IgD-negative memory B cell (primary cell): ENCODE measurements at regions not wholly inside any gene's neighbourhood (a gene's known extent, or its start where the extent isn't known, plus 50 kb on each side); places are given as distances from the start of the nearest gene placed in this dataset.

Experiments used
- H3K27ac Mint-ChIP-seq, 3 donors: one replicate each; pipeline ENCODE4 v1.8.0; 2020 to 2022; ENCODE audit warnings: mild to moderate bottlenecking in 3 of 3, mixed read lengths in 3 of 3, moderate library complexity in 1 of 3
- H3K27me3 Mint-ChIP-seq: one replicate; pipeline ENCODE4 v1.8.0; 2021; ENCODE audit warnings: mixed read lengths
- H3K36me3 Mint-ChIP-seq: one replicate; pipeline ENCODE4 v1.8.0; 2020; ENCODE audit warnings: mild to moderate bottlenecking, mixed read lengths
- H3K4me1 Mint-ChIP-seq, 3 donors: one replicate each; pipeline ENCODE4 v1.8.0; 2020 to 2022; ENCODE audit warnings: mixed read lengths in 3 of 3, mild to moderate bottlenecking in 1 of 3
- H3K4me3 Mint-ChIP-seq, 4 donors: one replicate each; pipeline ENCODE4 v1.8.0; 2020 to 2022; ENCODE audit warnings: mild to moderate bottlenecking in 4 of 4, mixed read lengths in 4 of 4, moderate library complexity in 3 of 4
- H3K9me3 Mint-ChIP-seq, 3 donors: one replicate each; pipeline ENCODE4 v1.8.0; 2020 to 2021; ENCODE audit warnings: mixed read lengths in 3 of 3, mild to moderate bottlenecking in 1 of 3

- H3K36me3 Mint-ChIP-seq, result no peaks in the 10 kb centered on the region
- H3K27me3 Mint-ChIP-seq, result no peaks in the 10 kb centered on the region
- H3K9me3 Mint-ChIP-seq, result peaks cover 0 to 2% (median 0%) of the 10 kb centered on the region in 3 donors
- H3K4me3 Mint-ChIP-seq, result no peak overlapping the region
- H3K27ac Mint-ChIP-seq, result no peak overlapping the region
- no peaks in the 10 kb centered on the region for H3K4me1 Mint-ChIP-seq
These were observed 696.9 kb upstream of the ATXN8OS start for GRCh38 chr13:69410761-69411160.

- Mint-ChIP-seq H3K4me3 (no peak overlapping the region), H3K27ac (no peak overlapping the region), H3K9me3 (peaks cover 2 to 12% (median 2%) of the 10 kb centered on the region in 3 donors), H3K27me3 (no peaks in the 10 kb centered on the region), H3K4me1 (no peaks in the 10 kb centered on the region), H3K36me3 (no peaks in the 10 kb centered on the region)
These were observed 715.9 kb upstream of the ATXN8OS start for GRCh38 chr13:69391756-69392155.

- no peak overlapping the region for H3K27ac Mint-ChIP-seq
- H3K27me3 Mint-ChIP-seq, result no peaks in the 10 kb centered on the region
- peaks cover 0 to 12% (median 2%) of the 10 kb centered on the region in 3 donors for H3K9me3 Mint-ChIP-seq
- no peak overlapping the region for H3K4me3 Mint-ChIP-seq
- no peaks in the 10 kb centered on the region for H3K4me1 Mint-ChIP-seq
- H3K36me3 Mint-ChIP-seq, result no peaks in the 10 kb centered on the region
These were observed 717.7 kb upstream of the ATXN8OS start for GRCh38 chr13:69389899-69390298.

GRCh38 chr13:69373747-69374425, 733.7 kb upstream of the ATXN8OS start:
- H3K27ac Mint-ChIP-seq, result no peak overlapping the region
- peaks cover 0 to 2% (median 0%) of the 10 kb centered on the region in 3 donors for H3K4me1 Mint-ChIP-seq
- H3K9me3 Mint-ChIP-seq, result peaks cover 2 to 7% (median 4%) of the 10 kb centered on the region in 3 donors
- H3K27me3 Mint-ChIP-seq, result no peaks in the 10 kb centered on the region
- H3K36me3 Mint-ChIP-seq, result no peaks in the 10 kb centered on the region
- H3K4me3 Mint-ChIP-seq, result no peak overlapping the region

- Mint-ChIP-seq H3K27me3 (no peaks in the 10 kb centered on the region), H3K9me3 (peaks cover 0 to 4% (median 1%) of the 10 kb centered on the region in 3 donors), H3K4me1 (no peaks in the 10 kb centered on the region), H3K36me3 (no peaks in the 10 kb centered on the region), H3K27ac (no peak overlapping the region), H3K4me3 (no peak overlapping the region)
These were observed 744.3 kb upstream of the ATXN8OS start for GRCh38 chr13:69363360-69363759.

GRCh38 chr13:69331245-69331644, 776.4 kb upstream of the ATXN8OS start:
- no peaks in the 10 kb centered on the region for H3K4me1 Mint-ChIP-seq

GRCh38 chr13:69324090-69324886, 783.3 kb upstream of the ATXN8OS start:
- no peaks in the 10 kb centered on the region for H3K4me1 Mint-ChIP-seq
- no peak overlapping the region for H3K4me3 Mint-ChIP-seq
- no peaks in the 10 kb centered on the region for H3K27me3 Mint-ChIP-seq
- H3K9me3 Mint-ChIP-seq, result no peaks in the 10 kb centered on the region
- no peaks in the 10 kb centered on the region for H3K36me3 Mint-ChIP-seq
- no peak overlapping the region for H3K27ac Mint-ChIP-seq

More at GRCh38 chr13:69331245-69331644, 776.4 kb upstream of the ATXN8OS start:
- peaks cover 0 to 4% (median 0%) of the 10 kb centered on the region in 3 donors for H3K9me3 Mint-ChIP-seq
- H3K4me3 Mint-ChIP-seq, result no peak overlapping the region
- H3K27ac Mint-ChIP-seq, result no peak overlapping the region
- no peaks in the 10 kb centered on the region for H3K36me3 Mint-ChIP-seq
- no peaks in the 10 kb centered on the region for H3K27me3 Mint-ChIP-seq

GRCh38 chr13:69319656-69320055, 788.0 kb upstream of the ATXN8OS start:
- H3K9me3 Mint-ChIP-seq, result no peaks in the 10 kb centered on the region
- no peak overlapping the region for H3K4me3 Mint-ChIP-seq
- H3K27me3 Mint-ChIP-seq, result no peaks in the 10 kb centered on the region
- no peaks in the 10 kb centered on the region for H3K36me3 Mint-ChIP-seq
- H3K4me1 Mint-ChIP-seq, result no peaks in the 10 kb centered on the region
- H3K27ac Mint-ChIP-seq, result no peak overlapping the region

- H3K27ac Mint-ChIP-seq, result no peak overlapping the region
- H3K36me3 Mint-ChIP-seq, result no peaks in the 10 kb centered on the region
- H3K27me3 Mint-ChIP-seq, result no peaks in the 10 kb centered on the region
- no peaks in the 10 kb centered on the region for H3K4me1 Mint-ChIP-seq
- no peak overlapping the region for H3K4me3 Mint-ChIP-seq
- H3K9me3 Mint-ChIP-seq, result no peaks in the 10 kb centered on the region
These were observed 792.6 kb upstream of the ATXN8OS start for GRCh38 chr13:69315039-69315438.

- Mint-ChIP-seq H3K27me3 (no peaks in the 10 kb centered on the region), H3K27ac (no peak overlapping the region), H3K36me3 (no peaks in the 10 kb centered on the region), H3K4me3 (no peak overlapping the region), H3K9me3 (no peaks in the 10 kb centered on the region), H3K4me1 (no peaks in the 10 kb centered on the region)
These were observed 800.9 kb upstream of the ATXN8OS start for GRCh38 chr13:69306766-69307165.

- no peaks in the 10 kb centered on the region for H3K36me3 Mint-ChIP-seq
- H3K27ac Mint-ChIP-seq, result no peak overlapping the region
- H3K9me3 Mint-ChIP-seq, result peaks cover 0 to 3% (median 0%) of the 10 kb centered on the region in 3 donors
- no peaks in the 10 kb centered on the region for H3K27me3 Mint-ChIP-seq
- H3K4me1 Mint-ChIP-seq, result no peaks in the 10 kb centered on the region
- no peak overlapping the region for H3K4me3 Mint-ChIP-seq
These were observed 807.5 kb upstream of the ATXN8OS start for GRCh38 chr13:69300131-69300530.

GRCh38 chr13:69296130-69296529, 811.5 kb upstream of the ATXN8OS start:
- Mint-ChIP-seq H3K4me1 (no peaks in the 10 kb centered on the region), H3K9me3 (peaks cover 0 to 3% (median 0%) of the 10 kb centered on the region in 3 donors), H3K36me3 (no peaks in the 10 kb centered on the region), H3K27me3 (no peaks in the 10 kb centered on the region), H3K27ac (no peak overlapping the region), H3K4me3 (no peak overlapping the region)

GRCh38 chr13:69292789-69293425, 814.7 kb upstream of the ATXN8OS start:
- H3K4me1 Mint-ChIP-seq, result no peaks in the 10 kb centered on the region
- H3K36me3 Mint-ChIP-seq, result no peaks in the 10 kb centered on the region
- H3K27ac Mint-ChIP-seq, result no peak overlapping the region
- no peak overlapping the region for H3K4me3 Mint-ChIP-seq
- no peaks in the 10 kb centered on the region for H3K9me3 Mint-ChIP-seq
- no peaks in the 10 kb centered on the region for H3K27me3 Mint-ChIP-seq

- Mint-ChIP-seq H3K27me3 (no peaks in the 10 kb centered on the region), H3K27ac (no peak overlapping the region), H3K4me3 (no peak overlapping the region), H3K9me3 (no peaks in the 10 kb centered on the region), H3K36me3 (no peaks in the 10 kb centered on the region), H3K4me1 (peaks cover 0 to 3% (median 0%) of the 10 kb centered on the region in 3 donors)
These were observed 816.2 kb upstream of the ATXN8OS start for GRCh38 chr13:69291292-69291906.

GRCh38 chr13:69288026-69288425, 819.6 kb upstream of the ATXN8OS start:
- Mint-ChIP-seq H3K9me3 (peaks cover 0 to 4% (median 1%) of the 10 kb centered on the region in 3 donors), H3K27ac (no peak overlapping the region), H3K4me3 (no peak overlapping the region), H3K27me3 (no peaks in the 10 kb centered on the region), H3K4me1 (peaks cover 0 to 3% (median 0%) of the 10 kb centered on the region in 3 donors), H3K36me3 (no peaks in the 10 kb centered on the region)
